SH-SY5Y (cell line): ENCODE measurements at regions not wholly inside any gene's neighbourhood (a gene's known extent, or its start where the extent isn't known, plus 50 kb on each side); places are given as distances from the start of the nearest gene placed in this dataset.

Experiments used
- GATA2 ChIP-seq: IDR thresholded peaks from 2 replicates; pipeline ENCODE4 v1.6.1; 2011; ENCODE audit warnings: mild to moderate bottlenecking, low read depth, low read length
- GATA3 ChIP-seq: IDR thresholded peaks from 2 replicates; pipeline ENCODE4 v1.6.1; 2011; ENCODE audit warnings: low read depth, mild to moderate bottlenecking, low read length, moderate library complexity

- no peak for TF ChIP-seq GATA2
- no peak for TF ChIP-seq GATA3
Observed at GRCh38 chr2:23204685-23205242, 180.2 kb upstream of the KLHL29 start.
